Activated gamma-delta T cell treated with Interleukin-2 at 50 U/mL for 16 hours (primary cell): ENCODE measurements at regions not wholly inside any gene's neighbourhood (a gene's known extent, or its start where the extent isn't known, plus 50 kb on each side); places are given as distances from the start of the nearest gene placed in this dataset.

ENCODE experiments used
- DNase-seq: peaks from one replicate; pipeline ENCODE4 v3.0.0-alpha.2; 2020

DNA sequence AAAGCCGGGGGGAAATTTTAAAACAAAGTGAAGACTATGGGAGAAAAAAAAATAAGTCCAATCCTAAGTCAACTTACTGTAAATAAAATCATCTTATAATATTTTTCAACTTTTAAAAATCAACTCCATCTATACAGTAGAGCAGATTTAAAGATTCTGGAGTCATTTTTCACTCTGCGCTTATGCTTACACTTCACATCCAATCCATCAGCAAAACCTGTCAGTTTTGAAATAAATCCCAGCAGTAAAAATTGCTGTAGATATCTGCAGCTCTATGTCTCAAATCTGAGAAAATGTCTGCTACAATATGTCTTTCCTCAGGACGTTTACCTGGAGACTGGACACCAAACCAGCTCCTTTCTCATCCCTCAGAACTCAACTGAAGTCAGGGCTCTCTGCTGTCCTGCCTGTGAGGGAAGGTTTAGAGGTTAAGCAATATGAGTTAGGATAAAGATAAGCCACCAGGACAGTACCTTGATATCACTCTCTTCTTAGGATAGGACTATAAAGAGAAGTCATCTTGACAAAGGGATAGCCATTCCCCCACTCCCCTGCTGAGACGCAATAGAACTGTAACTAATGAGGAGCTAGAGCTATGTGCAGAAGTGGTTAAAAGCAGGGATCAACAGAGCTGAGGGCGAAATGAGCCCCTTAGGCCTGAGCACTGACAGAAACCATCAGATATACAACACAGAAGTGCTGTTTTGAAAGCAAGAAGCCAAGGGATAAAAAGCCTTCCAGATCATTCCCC, 254.7 kb upstream of the KLHL1 start:
- DNase-seq = no peak

DNA sequence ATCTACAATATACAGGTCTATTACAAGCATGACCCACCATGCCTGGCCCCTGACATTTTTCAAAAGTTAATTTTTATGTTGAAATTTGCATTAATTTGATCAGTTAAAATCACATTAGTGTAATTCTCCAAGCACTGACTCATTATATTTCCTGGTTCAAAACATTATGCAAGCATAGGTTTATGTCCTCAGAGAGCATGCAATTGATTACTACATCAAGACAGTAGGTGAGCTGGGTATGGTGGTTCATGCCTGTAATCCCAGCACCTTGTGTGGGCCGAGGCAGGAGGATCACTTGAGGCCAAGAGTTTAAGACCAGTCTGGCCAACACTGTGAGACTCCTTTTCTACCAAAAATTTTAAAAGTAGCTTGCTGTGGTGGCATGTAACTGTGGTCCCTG, 248.8 kb upstream of the KLHL1 start:
- no peak for DNase-seq

DNA sequence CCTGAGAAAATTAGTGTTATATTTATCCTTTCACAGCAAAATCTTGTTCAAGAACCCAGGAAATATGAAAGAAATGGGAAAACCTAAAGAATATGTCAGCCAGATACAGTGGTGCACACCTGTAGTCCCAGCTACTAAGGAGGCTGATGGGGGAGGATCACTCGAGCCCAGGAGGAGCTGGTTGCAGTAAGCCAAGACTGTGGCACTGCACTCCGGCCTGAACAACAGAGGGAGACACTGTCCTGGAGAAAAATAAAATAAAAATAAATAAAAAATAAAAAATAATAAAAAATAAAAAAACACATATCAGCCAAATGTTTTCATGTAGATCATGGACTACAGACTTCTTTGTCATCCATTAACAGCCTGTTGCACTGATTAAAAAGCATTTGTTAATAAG, 244.8 kb upstream of the KLHL1 start:
- DNase-seq = no peak

DNA sequence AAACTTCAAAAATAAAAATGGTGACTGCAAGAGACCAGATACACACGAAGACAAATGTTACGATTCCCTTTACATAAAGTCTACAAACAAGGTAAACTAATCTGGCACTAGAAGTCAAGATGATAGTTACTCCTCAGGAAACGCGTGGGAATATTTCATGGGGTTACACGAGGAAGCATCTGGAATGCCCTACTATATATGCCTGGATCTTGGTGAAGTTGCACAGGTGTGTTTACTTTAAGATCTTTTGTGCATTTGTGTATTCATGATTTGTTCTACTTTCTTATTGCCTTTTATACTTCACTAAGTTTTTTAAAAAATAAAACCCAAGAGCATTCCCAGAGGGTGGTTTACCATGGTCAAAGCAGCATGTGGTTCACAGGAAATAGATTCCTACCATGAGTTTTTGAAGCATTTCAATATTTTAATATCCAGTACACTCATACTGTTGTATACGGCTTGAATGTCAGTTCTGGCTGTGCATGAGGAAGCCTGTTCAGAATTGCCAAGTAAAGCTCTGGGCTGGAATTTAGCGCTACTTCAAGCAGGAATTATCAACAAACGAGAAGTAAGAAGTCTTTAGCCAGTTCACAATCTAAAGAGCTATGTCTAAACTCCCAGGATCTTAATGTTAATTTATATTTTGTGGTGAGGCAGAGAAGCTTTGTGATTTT, 239.8 kb upstream of the KLHL1 start:
- no peak for DNase-seq

DNA sequence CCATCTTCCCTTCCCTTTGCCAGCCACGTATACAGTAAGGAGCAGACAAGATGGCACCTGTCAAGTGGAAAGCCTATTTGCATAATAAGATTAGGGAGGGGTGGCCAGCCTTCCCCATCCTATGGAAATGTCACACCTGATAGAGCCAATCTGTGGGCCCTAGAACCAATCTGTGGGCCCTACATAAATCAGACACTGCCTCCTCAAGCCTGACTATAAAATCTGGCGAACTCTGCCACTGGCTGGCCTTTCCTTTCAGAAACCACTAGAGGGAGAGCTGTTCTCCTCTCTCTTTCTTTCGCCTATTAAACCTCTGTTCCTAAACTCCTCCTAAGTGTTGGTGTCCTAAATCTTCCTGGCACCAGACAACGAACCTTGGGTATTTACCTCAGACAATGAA, 231.5 kb upstream of the KLHL1 start:
- DNase-seq = no peak

DNA sequence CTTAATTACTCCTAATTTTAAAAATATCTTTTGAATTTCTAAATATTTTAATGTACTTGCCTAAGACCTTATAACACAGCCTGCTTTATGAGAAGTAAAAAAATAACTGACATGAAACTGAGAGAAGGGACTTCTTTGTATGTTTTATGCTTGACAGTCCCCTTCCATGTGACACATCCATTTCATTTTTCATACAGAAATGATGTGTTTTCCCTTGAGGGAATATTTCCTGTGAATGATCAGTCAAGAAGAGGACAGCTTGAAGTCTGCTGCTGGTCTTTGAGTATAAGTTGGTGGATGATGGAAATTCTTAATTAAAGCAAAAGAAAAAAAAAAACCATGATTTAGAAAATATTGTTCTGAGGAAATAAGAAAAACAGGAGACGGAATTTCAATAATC, 230.4 kb upstream of the KLHL1 start:
- no peak for DNase-seq

DNA sequence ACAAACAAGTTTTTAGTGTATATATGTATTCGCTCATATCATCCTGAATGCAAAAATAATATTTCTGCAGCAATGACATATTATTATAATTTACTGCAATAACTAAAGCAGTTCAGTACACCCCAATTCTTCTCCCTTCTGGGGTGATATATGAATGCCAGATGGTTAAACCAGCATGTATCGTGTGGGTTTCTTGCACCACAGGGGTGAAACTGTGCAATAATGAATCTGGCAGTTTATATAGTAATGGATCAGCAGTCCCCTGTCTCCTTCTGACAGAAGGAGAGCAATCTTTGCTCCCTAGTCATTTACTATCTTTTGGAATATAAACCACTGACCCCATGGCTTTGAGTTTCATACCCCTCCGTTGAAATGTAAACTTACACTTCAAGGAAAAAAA, 228.6 kb upstream of the KLHL1 start:
- DNase-seq = no peak

DNA sequence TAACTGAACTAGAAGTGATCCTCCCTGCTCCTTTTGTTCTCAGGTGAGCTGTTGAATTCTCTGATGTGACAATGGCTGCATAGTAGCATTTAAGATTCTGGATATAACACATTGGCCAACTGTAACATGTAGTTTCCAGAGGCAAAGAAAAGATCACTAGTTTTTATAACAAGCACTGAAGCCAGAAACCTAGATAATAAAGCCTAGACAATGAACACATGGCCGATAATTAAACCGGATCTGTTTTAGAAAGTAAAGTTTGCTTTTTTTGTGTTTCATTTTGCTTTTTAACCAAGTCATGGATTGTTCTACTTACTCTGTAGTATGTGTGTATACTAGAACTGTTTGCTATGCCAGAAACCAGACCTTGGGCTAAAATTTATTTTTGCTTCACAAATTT, 225.5 kb upstream of the KLHL1 start:
- no peak for DNase-seq

DNA sequence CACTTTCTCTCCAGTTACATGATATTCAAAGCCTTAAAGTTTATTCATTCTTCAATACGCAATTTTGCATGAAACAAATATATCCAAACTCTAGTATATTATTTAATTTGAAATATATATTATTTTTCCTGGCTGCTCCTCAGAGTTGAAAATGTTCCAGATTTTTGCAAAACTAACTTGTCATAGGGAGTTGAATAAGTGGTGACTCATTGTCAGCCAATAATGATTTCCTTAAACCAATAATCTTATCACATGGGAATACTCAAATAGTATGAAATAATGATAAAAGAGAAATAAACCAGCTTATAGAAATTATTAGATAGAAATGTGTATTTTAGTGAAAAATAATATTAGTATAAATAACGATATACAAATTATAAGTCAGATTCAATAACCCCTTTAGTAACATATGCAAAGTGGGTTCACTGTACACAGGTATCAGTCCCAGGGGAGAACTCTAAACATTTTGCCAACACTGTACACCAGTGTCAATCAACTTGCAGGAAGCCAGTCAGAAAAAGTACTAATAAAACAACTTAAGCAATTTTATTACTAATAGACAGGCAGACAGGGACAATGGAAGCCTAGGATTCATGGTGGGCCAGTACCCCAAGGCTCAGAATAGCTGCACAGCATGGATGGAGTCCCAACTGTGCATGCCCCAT, 222.6 kb upstream of the KLHL1 start:
- no peak for DNase-seq

DNA sequence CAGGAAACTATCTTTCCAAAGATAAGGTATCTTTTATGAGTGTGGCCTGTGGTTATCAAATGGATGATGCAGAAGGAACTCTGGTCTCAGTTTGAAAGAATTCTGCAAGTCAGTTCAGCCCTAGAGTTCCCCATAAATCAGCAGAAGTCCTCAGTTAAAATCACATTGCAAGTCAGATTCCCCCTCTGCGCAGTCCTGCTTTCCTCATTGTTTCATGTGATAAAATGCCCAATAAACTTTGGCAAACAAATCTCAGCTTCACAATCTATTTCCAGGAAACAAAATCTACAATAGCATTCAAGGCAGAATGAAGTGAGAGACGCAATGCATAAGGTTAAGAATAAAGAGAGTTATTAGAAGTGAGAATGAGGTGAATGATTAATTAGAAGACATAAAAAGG, 216.3 kb upstream of the KLHL1 start:
- no peak for DNase-seq

DNA sequence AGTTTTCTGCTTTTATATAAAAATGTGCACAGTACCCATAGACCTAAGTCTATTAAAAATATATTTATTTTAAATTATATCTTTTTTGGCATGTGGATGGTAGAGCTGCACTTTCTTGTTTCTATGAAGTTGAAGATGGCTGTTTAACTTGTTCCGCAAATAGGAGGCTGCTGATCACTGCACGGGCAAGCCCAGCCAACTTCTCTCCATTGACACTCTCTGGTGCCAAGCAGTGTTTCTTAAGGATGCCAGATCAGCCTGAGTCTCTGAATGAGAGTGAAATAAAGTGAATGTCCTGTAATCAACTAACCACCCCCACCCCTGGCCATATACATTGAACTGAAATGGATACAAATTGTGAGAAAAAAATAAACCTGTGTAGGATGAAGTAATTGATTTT, 202.9 kb upstream of the KLHL1 start:
- DNase-seq = no peak

DNA sequence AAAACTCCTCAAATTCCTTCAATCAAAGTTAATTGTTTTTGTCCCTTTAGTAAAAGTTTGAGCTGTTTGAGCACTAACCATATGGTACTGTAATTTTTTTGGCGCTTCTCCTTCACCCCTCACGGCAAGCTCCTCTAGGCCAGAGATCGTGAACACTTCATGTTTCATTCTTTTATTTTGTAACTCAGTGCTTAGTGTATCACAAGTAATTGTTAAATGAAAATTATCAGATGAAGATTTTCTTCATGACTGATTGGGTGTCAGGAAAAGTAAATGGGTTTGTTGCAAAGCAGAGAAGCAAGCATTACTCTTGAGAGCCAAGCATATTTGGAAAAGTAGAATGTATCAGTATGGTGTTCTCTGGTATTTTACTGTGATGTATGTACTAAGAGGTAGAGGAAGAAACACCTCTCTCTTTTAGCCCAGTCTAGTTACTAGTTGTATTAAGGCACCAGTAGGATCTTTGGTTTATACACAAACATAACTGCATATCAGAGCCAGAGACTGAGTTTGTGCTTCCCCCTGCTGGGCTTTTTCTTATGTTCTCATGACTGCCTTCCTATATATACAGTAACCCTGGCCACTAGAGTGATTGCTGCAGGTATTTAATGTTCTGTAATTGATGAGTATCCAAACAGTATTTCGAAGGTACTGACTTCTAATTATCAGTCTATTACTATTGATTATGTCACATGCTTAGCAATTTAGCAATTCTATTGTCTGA, 202.3 kb upstream of the KLHL1 start:
- DNase-seq = no peak

DNA sequence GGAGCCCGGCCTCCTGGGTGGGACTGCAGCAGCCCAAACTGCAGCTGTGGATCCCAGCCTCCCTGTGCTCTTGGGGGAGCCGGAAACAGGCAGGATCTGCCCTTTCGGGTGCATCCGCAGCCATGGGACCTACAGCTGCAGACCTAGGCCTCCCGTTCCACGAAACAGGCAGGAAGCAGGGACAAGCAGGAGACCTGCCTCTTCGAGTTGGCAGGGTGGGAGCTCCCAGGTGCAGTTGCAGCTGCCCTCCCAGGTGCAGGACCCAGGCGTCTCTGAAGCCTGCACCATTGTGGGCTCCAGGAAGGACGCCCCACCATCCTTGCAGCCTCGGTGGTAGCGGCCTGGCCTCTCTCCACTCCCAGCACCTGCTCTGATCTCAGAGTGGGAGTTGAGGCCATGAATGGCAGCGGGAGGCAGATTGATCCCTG, 189.0 kb upstream of the KLHL1 start:
- DNase-seq = no peak

DNA sequence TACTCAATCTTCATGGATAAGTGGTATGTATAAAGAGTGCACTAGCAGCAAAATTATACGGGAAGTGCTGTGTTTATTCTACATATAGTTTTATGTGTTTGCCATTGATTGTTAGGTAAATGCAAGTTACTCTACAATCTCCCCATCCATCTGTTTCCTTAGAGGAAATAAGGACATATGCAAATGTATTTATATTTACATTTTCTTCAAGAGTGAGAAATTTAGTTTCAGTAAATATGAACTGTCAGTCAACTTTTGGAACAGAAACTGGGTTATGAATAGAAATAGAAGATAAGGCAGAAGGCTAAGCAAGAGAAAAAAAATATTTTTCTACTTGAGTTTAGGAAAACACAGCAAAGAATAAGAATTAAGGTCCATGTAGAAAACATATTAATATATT, 176.1 kb upstream of the KLHL1 start:
- no peak for DNase-seq

DNA sequence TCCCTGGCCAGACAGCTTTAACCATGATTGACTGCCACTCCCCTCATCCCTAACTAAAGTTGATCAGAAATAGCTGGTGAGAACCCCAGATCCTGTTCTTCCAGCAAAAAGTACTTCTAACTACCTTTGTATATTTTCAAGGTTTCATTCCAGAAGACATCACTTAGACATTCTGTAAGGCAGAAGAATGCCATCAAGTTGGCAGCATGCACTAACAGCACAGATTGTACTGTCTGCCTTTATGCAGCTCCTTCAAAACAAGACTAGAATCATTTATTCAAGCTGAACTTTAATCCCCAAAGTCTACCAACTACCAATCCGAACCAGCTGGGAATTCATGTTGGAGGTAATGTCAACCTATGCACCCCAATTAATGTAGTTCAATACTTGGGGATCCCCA, 167.6 kb upstream of the KLHL1 start:
- no peak for DNase-seq

DNA sequence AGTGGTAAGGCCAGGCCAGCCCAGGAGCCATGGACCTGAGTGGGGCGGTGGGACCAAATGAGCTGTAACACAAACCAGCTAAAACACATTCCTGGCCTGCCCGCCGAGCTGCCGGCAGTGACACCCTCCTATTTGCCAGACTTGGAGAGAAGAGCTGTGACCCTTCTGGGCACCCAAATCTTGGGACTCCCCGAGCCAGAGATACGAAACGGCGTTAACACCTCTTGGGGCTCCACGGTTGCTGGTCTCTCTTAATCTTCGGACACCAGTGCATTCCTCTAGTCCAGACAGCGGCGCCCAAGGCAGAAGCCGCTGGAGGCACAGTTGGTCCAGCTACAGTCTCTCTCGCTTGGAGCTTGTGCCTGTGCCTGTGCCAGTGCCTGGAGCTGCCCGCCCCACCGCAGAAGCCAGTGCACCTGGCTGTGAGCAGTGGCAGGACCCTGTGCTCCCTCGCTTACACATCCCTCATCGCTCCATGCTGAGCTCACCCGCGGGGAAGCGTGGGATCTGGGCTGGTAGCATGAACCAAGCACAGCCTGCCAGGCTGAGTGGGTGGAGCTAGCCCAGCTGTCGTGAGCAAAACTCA, 147.2 kb upstream of the KLHL1 start:
- DNase-seq = no peak

DNA sequence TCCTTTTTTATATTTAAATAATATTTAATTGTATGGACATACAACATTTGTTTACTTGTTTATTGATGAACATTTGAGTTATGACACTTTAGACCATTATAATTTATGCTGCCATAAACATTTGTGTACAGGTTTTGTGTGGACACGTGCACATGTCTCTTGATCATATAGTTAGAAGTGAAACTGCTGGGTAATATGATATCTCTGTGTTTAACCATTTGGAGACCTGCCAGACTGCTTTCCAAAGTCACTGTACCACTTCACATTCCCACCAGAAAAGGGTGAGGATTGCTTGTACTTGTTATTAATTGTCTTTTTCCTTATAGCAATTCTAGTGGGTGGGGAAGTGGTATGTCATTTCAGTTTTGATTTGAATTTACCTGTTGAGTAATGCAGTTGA, 145.6 kb upstream of the KLHL1 start:
- no peak for DNase-seq

DNA sequence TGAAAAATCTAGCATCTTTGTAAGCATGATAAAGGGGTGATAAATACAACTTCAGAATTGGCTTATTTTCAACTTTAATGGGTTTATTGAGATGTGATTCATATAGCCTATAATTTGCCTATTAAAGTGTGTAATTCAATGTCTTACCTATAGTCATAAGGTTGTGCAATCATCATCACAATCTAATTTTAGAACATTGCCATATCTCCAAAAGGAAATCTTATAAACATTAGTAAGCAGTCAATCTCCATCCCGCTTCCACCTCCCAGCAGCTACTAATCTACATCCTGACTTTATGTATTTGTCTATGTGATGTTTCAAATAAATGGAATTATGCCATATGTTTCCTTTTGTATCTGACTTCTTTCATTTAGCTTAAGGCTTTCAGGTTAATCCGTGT, 145.2 kb upstream of the KLHL1 start:
- no peak for DNase-seq

DNA sequence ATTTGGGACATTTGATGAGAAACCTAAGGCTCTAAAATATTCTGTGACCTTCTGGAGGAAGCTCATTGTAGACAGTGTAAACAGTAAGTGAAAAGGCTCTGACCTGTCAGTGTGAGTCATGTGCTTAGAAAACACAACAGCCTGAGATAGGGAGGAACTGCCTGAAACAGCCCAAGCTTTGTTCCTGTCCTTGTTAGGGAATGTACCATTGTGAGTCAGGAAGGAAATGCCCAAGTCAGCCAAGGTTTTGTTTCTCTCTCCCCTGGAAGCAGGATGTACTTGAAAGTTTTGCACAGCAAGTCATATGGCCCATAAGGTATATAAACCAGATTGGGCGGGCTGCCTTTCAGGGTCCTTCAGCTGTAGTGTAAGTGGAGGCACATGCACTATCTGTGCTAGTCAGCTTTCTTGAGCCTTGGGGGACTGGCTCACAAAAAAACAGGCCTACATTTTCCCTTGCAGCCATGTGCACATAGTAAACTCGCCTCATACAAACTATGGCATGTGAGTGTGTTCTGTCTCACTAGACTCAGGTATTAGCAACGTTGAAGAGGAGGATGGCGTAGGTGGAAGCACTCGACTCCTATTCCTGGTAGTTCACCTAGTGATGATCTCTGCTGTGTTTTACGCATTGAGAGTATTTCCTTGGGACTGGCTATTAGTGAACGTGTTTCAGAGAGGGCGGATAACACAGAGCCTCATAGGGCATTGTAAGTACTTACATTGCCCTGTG, 141.2 kb upstream of the KLHL1 start:
- no peak for DNase-seq

DNA sequence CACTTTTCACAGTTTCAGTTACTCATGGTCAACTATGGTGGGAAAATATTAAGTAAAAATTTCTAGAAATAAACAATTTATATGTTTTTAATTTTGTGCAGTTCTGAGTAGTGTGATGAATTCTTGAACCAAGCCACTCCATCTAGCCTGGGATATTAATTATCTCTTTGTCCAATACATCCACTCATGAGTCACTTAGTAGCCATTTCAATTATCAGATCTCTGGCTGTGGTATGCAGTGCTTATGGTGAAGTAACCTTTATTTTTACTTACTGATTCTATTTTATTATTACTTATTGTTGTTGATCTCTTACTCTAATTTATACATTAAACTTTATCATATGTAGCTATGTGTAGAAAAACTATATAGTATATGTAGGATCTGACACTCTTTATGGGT, 128.9 kb upstream of the KLHL1 start:
- no peak for DNase-seq

DNA sequence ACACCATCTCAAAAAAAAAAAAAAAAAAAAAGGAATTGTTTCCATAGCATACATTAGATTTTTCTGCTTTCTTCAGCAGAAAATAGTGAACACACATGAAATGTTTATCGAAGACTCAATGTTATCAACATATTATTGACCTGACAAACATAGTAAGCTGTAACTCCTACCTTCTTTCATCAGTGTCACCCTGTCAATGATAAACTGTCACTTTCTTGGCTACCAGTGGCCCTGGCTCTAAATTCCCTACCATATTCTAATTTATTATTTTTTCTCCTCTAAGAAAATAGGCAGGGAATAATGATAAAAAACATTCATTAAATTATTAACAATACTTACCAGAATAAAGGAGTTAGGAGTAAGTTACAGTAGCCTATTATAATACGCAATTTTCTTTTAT, 127.3 kb upstream of the KLHL1 start:
- DNase-seq = no peak

DNA sequence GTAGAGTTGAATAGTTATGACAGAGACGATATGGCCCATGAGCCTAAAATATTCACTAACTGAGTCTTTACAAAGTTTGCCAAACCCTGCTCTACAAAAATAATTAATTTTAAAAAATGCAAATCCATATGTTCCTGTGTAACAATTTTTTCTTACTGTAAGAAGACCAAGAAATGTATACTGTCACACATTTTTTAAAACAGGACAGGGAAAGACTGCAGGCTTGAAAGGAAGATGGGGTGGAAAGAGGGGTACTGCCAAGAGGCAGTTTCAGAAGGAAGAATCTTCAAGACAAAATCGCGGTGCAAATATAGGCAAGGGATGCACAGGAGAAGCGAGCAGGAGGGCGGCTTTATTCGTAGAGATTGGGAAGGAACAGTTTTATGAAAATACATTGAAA, 115.7 kb upstream of the KLHL1 start:
- DNase-seq = no peak

DNA sequence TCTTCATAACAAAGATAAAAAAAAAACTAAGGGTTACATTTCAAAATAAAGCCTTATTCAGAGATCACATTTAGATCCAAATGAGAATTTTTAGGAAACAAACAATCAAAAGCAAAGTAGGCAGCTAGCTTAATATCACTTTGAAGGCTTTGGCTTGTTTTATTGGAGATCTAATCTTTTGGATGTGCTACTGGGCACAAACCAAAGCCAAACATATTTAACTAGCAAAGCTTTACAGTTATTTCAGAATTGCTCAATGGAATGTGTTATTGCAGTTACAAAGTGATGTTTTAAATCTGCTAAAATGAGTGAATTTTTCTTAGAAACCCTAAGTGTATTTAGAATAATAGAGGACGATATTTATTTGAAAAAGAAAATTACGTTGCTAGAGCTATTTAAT, 114.7 kb upstream of the KLHL1 start:
- no peak for DNase-seq
